Frontal cortex (tissue), 3 donors: ENCODE measurements at regions not wholly inside any gene's neighbourhood (a gene's known extent, or its start where the extent isn't known, plus 50 kb on each side); places are given as distances from the start of the nearest gene placed in this dataset.
A peak's percentile ranks its signal among the peaks of the same experiment; 100 is the strongest.

Experiments
- DNase-seq, 2 donors: peaks; one replicate each; pipeline ENCODE4 v3.0.0; 2012; ENCODE audit warnings: low spot score in 2 of 2
- FAIRE-seq: peaks from 2 replicates; lab custom pipeline; 2012; peaks lifted over from hg19 to GRCh38; lab: Jason Lieb, UNC
- donor health status: control.
- donor health status: control.
- donor health status: control.

DNA sequence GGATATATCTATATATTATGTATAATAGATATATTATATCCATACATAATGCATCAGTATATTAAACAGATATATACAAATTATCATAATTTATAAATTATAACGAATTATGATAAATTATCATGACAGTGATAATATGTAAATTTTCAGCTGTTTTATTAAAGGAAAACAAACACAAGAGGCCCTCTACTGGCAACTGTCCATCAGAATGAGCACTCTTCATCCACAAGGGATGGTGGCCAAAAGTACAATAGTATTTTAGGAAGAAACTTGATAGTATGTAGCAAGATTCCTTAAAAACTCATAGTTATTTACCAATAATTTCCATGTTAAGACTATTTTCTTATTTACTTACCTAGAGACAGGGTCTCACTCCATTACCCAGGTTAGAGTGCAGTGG is 113.3 kb upstream of the LPAR1 start:
- FAIRE-seq: no peak

DNA sequence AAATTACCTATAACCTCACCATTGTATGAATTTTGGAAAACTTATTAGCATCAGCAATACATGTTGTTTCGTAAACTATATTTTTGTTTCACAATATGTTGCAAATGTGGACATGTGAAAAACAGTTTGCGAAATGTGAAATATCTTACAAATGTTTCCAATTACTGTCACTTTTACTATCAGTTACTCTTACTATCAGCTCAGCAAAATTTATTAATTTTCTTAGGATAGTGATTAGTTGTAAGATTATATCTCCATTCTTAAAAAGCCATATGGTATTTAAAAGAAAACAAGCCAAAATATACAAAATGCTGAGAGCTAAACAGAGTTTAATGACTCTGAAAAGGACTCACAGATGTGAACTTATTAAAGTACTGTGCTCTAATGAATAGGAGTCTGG is 111.9 kb upstream of the LPAR1 start:
- DNase-seq: no peak
- no peak for FAIRE-seq

More for the DNA sequence above, 113.3 kb upstream of the LPAR1 start:
- no peak for DNase-seq

DNA sequence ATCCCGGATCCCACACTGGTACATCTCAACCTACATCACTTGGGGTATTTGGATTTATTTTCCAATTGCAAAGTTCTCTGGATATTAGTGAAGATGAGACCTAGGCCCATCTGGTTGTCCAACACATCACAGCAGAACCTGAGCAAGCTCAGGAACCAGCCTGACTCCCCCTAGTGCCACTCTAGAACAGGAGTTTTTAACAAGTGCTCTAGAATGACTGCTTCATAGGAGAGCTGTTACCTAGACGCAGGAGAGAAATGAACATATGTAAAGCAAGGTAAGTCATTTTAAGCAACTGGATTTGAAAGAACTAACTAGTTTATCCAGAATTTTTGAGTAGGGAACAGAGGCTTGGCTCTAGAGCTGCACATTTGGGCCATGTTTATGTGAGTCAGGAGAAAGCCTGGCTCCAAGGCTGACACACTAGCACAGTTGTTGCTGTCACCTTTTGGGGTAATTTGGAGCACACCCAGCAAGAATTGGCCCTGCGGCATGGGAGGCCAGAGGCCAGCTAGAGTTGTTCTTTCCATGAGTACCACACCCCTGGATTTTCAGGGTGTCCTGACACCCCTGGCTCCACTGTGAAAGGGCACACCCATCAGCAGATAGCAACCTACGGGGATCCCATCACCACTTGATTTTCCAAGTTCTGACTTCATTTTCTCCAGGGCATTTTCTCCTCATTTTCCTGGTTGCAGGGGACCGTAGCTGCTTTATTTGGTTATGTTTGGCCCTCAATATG is 110.9 kb upstream of the LPAR1 start:
- no peak for DNase-seq
- no peak for FAIRE-seq

DNA sequence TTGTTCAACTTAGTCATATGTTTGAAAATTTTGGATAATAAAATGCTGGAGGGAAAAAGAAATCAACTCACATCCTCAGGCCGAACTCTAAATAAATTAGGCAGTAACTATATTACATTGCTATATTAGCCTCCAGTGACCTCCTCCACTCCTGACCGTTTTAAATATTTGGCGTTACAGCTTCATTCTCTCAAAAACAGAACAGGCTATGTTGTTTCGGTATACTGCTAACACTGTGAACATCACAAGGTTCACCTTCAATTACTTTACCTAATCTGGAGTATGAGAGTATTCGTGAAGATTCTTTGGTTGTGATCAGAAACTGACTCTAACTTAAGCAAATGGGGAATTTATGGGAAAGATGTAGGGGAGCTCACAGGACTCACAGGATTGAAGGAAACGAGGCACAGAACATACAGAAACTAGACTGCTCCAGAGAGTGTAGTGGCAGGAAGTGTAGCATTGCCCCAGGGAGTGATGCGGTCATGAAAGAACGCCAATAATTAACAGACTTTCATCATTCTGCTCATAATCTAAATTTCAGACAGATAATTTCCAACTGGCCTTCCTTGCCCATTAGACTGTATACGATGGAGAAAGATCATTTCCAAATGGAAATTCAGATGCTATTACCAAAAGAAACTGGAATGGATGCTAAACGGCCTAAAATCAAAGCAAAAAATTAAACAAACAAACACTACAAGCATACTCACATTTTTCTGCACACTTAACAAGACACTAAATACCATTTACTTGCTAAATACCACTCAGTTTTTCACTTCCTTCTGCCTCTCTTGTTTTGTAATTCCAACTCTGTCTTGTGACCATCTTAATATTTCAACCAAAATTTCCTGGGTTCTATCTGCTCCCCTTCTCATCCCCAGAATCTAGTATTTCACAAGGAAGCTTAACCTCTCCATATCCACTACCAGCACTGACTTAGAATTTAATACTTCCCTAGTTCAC is 110.1 kb upstream of the LPAR1 start:
- FAIRE-seq: no peak
- no peak for DNase-seq

DNA sequence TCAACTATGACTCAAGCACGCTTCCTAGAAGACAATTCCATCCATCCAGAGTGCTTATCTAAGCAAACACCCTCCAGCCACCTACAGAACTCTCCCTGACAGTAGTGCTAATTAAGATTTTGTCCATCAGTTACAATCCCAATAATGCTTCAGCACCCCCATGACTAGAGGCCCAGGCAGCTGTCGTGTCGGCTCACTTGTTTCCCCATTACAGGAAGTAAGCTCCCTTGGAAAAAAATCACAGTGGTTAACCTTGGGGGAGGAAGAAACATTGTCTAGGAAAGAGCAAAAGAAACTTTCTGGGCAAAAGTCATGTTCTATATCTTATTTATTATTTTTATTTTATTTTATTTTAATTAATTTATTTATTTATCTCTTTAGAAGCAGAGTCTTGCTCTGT is 108.8 kb upstream of the LPAR1 start:
- no peak for FAIRE-seq
- DNase-seq: no peak

DNA sequence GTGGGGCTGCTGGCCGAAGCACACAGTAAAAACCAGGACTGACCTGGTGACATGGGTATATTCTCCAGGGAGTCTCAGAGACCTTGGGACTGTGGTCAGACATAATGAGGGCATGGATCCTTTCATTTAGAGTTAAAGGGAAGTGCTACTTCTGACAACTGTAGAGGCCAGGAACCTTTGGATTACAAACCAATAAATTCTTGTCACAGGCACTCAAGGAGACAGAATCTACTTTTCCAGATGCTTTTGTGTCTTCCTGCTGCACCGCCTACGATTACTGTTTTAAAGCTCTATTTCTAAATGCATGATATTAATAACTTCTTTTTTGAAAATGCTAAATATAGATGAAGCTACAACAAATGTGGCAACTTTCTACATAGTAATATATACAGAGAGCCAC is 106.5 kb upstream of the LPAR1 start:
- FAIRE-seq: no peak

DNA sequence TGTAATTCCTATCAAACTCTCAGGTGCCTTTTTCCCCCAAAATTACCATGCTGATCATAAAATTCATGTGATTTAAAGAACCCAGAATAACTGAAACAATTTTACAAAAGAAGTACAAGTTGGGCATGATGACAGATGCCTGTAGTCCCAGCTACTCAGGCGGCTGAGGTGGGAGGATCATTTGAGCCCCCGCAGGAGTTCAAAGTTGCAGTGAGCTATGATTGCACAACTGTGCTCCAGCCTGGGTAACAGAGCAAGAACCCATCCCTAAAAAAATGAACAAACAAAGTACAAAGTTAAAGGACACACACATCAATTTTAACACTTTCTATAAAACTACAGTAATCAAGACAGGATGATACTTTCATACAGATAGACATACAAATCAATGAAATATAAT is 97.9 kb upstream of the LPAR1 start:
- FAIRE-seq: no peak
- DNase-seq: no peak

More for the DNA sequence above, 106.5 kb upstream of the LPAR1 start:
- no peak for DNase-seq

DNA sequence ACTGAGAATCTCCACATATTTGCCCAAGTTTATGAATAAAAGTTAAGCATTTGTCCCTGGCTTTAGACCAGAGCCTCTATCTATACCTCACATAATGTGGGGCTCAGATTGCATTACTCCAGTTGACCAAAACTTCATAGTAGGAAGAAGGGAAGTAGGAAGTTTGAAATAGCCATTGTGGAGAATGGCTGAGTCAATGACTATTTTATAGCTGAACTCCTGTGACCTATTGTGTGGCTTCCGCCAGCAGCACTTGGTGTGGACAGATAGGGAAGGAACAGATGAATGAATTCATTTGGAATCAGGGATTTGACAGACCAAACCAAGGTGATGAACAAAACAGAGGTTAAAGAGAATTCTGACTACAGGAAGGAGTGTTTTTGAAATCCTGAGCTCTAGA is 92.9 kb upstream of the LPAR1 start:
- DNase-seq (no peak), FAIRE-seq (no peak)

DNA sequence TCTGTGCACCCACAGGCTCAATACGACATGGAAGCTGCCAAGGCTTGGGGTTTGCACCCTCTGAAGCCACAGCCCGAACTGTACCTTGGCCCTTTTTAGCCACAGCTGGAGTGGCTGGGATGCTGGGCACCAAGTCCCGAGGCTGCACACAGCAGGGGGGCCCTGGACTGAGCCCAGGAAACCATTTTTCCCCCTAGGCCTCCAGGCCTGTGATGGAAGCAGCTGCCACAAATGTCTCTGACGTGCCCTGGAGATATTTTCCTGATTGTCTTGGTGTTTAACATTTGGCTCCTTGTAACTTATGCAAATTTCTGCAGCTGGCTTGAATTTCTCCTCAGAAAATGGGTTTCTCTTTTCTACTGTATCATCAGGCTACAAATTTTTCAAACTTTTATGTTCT is 82.3 kb upstream of the LPAR1 start:
- DNase-seq: no peak
- no peak for FAIRE-seq

DNA sequence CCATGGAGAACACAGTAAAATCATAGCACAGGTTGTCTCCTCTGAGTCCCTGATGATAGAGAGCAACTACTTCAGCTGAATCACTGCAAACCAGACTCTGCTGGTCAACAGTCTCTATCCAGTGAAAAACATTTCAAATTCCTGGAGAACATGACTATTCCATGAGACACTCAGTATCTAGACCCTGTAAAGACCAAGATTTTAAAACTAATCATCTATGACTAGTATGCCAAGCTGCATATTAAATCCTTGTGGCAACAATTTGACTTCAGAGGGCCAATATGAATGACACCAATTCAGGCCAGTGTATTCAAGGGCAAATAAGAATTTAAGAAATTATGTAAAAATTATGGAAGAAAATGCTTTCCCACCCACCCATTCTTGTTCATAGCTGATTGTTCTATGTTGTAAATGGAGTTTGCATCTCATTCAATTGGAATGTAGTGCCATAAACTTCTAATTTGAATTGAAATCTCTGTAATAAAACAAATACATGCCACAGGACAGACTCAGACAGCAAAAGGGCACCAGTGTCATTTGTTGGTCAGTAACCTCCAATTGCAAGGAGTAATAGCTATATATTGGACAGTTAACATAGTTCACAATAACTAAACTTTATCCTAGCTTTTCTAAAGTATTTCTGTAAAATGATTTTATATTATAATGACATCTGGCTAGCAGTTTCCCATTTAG is 80.1 kb upstream of the LPAR1 start:
- FAIRE-seq (no peak), DNase-seq (no peak)

DNA sequence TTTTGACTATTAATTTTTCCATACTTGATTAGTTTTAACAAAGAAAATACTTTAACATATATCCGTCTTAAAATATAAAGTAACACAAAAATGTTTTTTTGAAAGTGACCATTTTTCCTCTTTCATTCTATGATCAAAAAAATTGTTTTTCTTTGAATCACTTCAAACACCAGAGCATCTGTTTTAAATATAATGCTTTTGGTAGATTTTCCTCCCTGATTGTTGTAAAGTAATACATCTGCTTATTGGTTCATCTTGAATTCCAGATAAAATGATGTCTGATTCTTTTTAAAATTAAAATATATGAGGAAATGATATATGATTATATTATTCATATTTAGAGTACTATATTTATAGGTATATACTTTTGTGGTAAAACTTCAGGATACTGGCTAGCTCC is 76.2 kb upstream of the LPAR1 start:
- FAIRE-seq: peak; percentile 53

DNA sequence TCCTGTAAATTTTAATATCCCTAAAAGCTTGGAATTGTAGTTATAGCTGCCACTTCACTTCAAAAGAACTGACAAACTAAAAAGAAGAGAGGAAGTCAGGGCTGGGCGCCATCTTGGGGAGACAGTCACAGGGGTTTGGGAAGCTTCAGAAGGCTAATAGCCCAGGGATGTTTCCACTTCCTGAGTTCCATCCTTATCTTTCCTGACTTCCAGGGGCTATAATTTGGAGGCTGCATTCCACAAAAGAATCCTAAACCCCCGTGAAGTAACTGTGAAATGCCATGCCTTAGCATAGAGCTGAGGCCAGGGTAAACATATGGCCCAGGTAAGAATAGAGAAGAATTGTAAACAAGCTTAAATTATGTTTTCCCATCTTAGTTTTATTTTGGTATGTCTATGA is 75.4 kb upstream of the LPAR1 start:
- DNase-seq (no peak), FAIRE-seq (no peak)

More for the DNA sequence above, 76.2 kb upstream of the LPAR1 start:
- DNase-seq: no peak

DNA sequence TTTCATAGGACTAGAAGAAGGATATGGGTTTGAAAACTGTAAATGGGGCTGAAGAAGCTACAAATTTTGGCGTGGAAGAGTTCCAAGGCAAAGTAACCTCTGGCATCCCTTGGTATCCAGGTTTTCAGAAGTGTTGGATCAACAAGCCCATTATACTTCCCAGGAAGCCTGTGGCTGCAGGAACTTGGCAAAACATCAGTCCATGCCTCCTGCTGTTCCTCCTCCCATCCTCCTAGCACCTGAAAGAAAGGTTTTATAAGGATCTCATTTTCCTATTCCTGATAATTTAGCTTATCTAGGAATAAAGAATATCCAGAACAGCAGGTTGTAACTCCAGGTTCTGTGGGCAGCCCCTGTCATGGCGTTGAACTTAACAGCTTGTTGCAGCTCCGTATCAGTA is 72.5 kb upstream of the LPAR1 start:
- FAIRE-seq (no peak), DNase-seq (no peak)

DNA sequence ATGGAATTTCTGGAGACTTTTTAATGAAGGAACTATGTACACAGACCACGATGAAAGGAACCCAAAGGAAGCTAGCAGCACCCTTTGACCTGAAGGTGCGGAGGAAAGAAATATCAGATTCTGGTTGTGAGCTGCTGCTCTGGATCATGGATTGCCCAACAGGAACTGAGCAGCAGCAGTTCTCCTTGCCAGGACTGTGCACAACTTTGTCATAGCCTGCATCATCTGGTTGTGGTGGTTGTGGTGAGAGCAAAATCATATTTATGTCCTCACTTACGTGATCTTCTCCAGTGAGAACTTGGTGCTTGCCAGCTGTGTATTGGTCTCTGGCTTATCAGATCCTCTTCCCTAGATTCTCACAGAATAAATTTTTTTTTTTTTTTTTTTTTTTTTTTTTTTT is 70.7 kb upstream of the LPAR1 start:
- FAIRE-seq: no peak
- no peak for DNase-seq

DNA sequence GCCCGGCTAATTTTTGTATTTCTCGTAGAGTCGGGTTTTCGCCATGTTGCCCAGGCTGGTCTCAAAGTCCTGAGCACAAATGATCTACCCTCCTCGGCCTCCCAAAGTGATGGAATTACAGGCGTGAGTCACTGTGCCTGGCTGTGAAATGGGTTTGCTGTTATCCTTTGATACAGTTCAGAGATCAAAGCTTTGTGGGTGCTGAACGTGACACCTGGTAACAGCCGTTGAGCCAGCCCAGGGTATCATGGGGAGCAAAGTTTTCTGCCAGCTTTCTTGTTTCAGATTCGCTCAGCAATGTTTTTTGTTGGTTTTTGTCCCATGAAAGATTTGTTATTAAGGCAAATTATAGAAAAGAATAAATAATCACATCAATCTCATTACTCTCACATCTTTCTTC is 68.9 kb upstream of the LPAR1 start:
- DNase-seq (no peak), FAIRE-seq (no peak)

DNA sequence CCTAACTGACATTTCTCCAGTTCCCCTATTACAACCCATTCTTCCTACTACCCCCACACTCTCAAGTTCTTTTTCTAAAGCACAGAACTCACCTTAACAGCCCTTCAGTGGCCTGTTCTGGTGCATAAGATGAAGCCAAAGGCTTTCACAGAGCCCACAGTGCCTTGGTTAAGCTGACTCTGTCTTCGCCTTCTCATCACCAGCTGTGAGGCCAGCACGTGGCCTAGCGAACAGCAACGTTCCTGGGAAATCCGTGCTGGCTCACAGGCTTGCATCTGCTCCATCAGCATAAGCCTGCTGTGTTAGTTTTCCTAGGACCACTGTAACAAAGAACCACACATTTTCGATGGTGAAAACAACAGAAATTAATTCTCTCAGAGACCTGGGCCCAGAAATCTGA is 67.9 kb upstream of the LPAR1 start:
- FAIRE-seq: no peak
- no peak for DNase-seq

DNA sequence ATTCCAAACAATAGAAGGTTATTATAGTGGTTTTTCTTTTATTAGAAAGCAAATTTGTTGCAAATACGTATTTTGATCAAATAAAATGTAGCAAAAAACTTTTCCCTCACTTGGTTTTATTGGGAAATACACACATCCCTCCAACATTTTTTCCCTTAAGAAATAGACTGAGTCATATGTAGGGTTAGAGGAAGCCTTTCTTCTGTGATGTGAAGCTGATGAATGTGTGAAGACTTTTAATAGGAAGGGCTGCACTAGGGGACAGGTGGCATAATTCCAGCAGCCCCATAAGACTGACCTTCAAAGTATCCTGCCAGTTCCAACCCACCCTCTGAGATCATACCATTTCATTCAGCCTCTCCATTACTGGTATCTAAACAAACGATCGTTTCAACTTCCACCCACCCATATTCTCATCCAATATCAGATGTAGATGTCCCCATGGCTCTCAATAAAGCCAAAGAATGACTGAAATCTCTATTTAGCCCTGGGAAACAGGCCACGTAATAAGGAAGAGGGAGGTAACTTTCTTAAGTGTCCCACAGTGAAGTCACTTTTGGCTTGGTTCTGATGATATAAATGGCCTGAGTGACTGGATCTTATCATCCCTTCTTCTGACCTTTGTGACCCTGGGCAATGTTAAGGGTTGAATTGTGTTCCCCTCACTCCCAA is 64.7 kb upstream of the LPAR1 start:
- DNase-seq (no peak), FAIRE-seq (no peak)

DNA sequence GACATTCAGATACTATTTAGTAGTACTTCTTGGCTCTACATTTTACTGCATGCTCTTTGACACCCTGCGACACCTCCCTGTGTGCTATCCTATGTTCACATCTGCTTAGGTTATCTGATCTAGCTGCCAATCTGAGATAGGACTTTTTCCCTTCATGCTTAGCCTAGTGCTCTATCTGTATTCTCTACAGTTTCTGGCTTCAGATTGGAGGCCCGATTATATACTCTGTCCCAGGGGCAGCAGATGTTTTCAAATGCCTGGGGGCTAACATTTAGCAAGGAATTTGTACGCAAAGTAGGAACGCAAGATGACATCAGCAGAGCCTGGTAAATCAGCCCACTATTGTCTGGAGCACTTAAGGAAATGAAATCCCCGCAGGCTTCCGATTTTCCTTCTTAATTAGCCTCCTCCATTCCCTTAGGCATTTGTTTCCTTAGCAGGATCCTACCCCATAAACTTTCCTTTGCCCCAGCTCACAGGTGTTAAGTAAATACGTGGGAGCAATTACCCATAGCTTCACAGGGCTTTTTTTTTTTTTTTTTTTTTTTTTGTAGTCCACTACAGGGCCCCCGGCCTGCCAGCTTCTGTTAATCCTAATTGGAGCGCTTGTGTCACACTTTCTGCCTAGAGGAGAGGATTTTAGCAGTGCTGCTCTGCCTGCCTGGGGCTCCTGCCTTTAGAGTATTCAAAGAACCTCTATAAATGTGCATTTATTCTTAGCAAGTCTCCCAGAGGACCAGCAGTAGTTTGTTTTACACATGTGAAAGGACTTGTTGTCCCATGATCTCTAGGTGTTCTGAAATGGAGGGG is 61.1 kb upstream of the LPAR1 start:
- no peak for DNase-seq
- FAIRE-seq: no peak

DNA sequence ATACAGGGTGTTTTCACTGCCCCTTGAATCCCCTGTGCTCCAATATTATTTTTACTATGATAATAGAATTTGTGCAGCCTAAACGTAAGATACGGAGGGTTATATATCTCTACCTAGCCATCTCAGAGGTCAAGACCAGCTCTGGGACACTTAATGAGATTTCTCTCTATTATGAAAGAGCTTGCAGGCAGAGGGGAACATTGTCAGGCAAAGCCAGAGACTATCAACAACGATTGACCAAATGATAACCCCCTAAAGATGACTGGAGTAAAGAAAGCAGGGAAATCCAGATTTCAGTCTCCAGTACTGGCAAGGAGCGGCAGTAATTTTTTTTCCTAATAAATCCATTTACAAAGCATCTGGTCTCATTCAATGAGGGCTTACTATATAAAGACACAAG is 59.8 kb upstream of the LPAR1 start:
- no peak for FAIRE-seq
- DNase-seq: no peak
